GM18502 (cell line): ENCODE measurements at regions not wholly inside any gene's neighbourhood (a gene's known extent, or its start where the extent isn't known, plus 50 kb on each side); places are given as distances from the start of the nearest gene placed in this dataset.
"Not testable (repeated sequence)": the region's sequence is repeated elsewhere in the genome, so short reads cannot be mapped to it uniquely, and the experiment has no call there.

Source experiments
- ATAC-seq: cut with Tn5 transposase; IDR thresholded peaks from one replicate; pipeline ENCODE4 v1.9.1; 2021; ENCODE audit warnings: mild to moderate bottlenecking; ENCODE audit not compliant: unreplicated experiment, poor library complexity

- peak; percentile 88 for ATAC-seq
Observed at GRCh38 chr7:120064565-120064964, 208.4 kb upstream of the KCND2 start.

GRCh38 chr7:120066898-120067297 lies 206.1 kb upstream of the KCND2 start:
- not testable (repeated sequence) for ATAC-seq

GRCh38 chr7:120070201-120070600 lies 202.8 kb upstream of the KCND2 start:
- peak; percentile 79 for ATAC-seq

- no peak for ATAC-seq
Observed at GRCh38 chr7:120077777-120078176, 195.2 kb upstream of the KCND2 start.

GRCh38 chr7:120079022-120079421 lies 194.0 kb upstream of the KCND2 start:
- ATAC-seq, result no peak

GRCh38 chr7:120079704-120080103 lies 193.3 kb upstream of the KCND2 start:
- no peak for ATAC-seq

GRCh38 chr7:120086468-120086867 lies 186.5 kb upstream of the KCND2 start:
- ATAC-seq, result not testable (repeated sequence)

- ATAC-seq, result no peak
Observed at GRCh38 chr7:120089968-120090367, 183.0 kb upstream of the KCND2 start.

- ATAC-seq, result no peak
Observed at GRCh38 chr7:120091807-120092206, 181.2 kb upstream of the KCND2 start.

GRCh38 chr7:120097020-120097419 lies 176.0 kb upstream of the KCND2 start:
- no peak for ATAC-seq

GRCh38 chr7:120097774-120098173 lies 175.2 kb upstream of the KCND2 start:
- ATAC-seq, result no peak

GRCh38 chr7:120108376-120108775 lies 164.6 kb upstream of the KCND2 start:
- ATAC-seq, result no peak

- ATAC-seq, result no peak
Observed at GRCh38 chr7:120110169-120110568, 162.8 kb upstream of the KCND2 start.

GRCh38 chr7:120114626-120115025 lies 158.3 kb upstream of the KCND2 start:
- ATAC-seq, result no peak

- ATAC-seq, result no peak
Observed at GRCh38 chr7:120123528-120123927, 149.4 kb upstream of the KCND2 start.

- ATAC-seq, result no peak
Observed at GRCh38 chr7:120131096-120131839, 141.7 kb upstream of the KCND2 start.

- no peak for ATAC-seq
Observed at GRCh38 chr7:120138497-120138896, 134.5 kb upstream of the KCND2 start.

- ATAC-seq, result no peak
Observed at GRCh38 chr7:120156476-120156875, 116.5 kb upstream of the KCND2 start.

- ATAC-seq, result no peak
Observed at GRCh38 chr7:120160166-120160565, 112.8 kb upstream of the KCND2 start.

GRCh38 chr7:120163449-120163848 lies 109.5 kb upstream of the KCND2 start:
- ATAC-seq, result no peak

GRCh38 chr7:120165227-120165626 lies 107.7 kb upstream of the KCND2 start:
- no peak for ATAC-seq

- no peak for ATAC-seq
Observed at GRCh38 chr7:120168066-120168465, 104.9 kb upstream of the KCND2 start.
